GM23338 (cell line): ENCODE measurements at regions not wholly inside any gene's neighbourhood (a gene's known extent, or its start where the extent isn't known, plus 50 kb on each side); places are given as distances from the start of the nearest gene placed in this dataset.

Source experiments
- ATAC-seq: fragments of 200-7000 bp; cut with Tn5 transposase; 3 replicates; pipeline ENCODE4 v1.9.1; 2020
- DNase-seq: peaks from one replicate; pipeline ENCODE4 v3.0.0-alpha.2; 2015; ENCODE audit warnings: low spot score
- H2AFZ ChIP-seq: fragments of 200-600 bp; sonication (generic); 2 replicates; pipeline ENCODE4 v1.8.0; 2016; ENCODE audit warnings: antibody characterized with exemption, mild to moderate bottlenecking, moderate library complexity
- H3F3A ChIP-seq: fragments of 200-600 bp; sonication (generic); replicated peaks from 2 replicates; pipeline ENCODE4 v1.8.0; 2017; ENCODE audit warnings: antibody characterized with exemption, mixed run types, low read depth
- H3K27ac ChIP-seq: fragments of 200-600 bp; sonication (generic); 2 replicates; pipeline ENCODE4 v1.6.1; 2016; ENCODE audit warnings: low read depth
- H3K27me3 ChIP-seq: fragments of 200-600 bp; sonication (generic); 2 replicates; pipeline ENCODE4 v1.8.0; 2016; ENCODE audit warnings: mild to moderate bottlenecking, mixed run types, moderate library complexity; ENCODE audit not compliant: insufficient read depth
- H3K36me3 ChIP-seq: fragments of 200-600 bp; sonication (generic); 2 replicates; pipeline ENCODE4 v1.8.0; 2016; ENCODE audit warnings: mild to moderate bottlenecking; ENCODE audit not compliant: insufficient read depth
- H3K4me1 ChIP-seq: fragments of 200-600 bp; sonication (generic); 2 replicates; pipeline ENCODE4 v1.8.0; 2016; ENCODE audit warnings: mild to moderate bottlenecking, moderate library complexity; ENCODE audit not compliant: insufficient read depth
- H3K4me2 ChIP-seq: fragments of 200-600 bp; sonication (generic); 2 replicates; pipeline ENCODE4 v1.7.1; 2017; ENCODE audit warnings: mixed run types
- H3K4me3 ChIP-seq: fragments of 200-600 bp; sonication (generic); 2 replicates; pipeline ENCODE4 v1.6.1; 2016; ENCODE audit warnings: mixed run types
- H3K79me2 ChIP-seq: fragments of 200-600 bp; sonication (generic); replicated peaks from 2 replicates; pipeline ENCODE4 v1.8.0; 2017; ENCODE audit warnings: mild to moderate bottlenecking; ENCODE audit not compliant: insufficient read depth
- H3K9me2 ChIP-seq: fragments of 200-600 bp; sonication (generic); 2 replicates; pipeline ENCODE4 v1.8.0; 2017; ENCODE audit not compliant: insufficient read depth
- H4K20me1 ChIP-seq: fragments of 200-600 bp; sonication (generic); replicated peaks from 2 replicates; pipeline ENCODE4 v1.8.0; 2017; ENCODE audit warnings: mild to moderate bottlenecking; ENCODE audit not compliant: insufficient read depth
- H3K27ac Mint-ChIP-seq: 2 replicates; pipeline ENCODE4 v1.8.0; 2020; ENCODE audit warnings: inconsistent platforms, mild to moderate bottlenecking, moderate library complexity, mixed read lengths
- H3K27me3 Mint-ChIP-seq: 3 replicates; pipeline ENCODE4 v1.8.0; 2022; ENCODE audit warnings: low read depth, mild to moderate bottlenecking, moderate library complexity, mixed read lengths, inconsistent platforms; ENCODE audit not compliant: insufficient read depth, poor library complexity
- H3K36me3 Mint-ChIP-seq: 3 replicates; pipeline ENCODE4 v1.8.0; 2021; ENCODE audit warnings: low read depth, mild to moderate bottlenecking, inconsistent platforms, moderate library complexity, mixed read lengths
- H3K4me1 Mint-ChIP-seq: 3 replicates; pipeline ENCODE4 v1.8.0; 2020; ENCODE audit warnings: mild to moderate bottlenecking, inconsistent platforms, mixed read lengths
- H3K4me3 Mint-ChIP-seq: 3 replicates; pipeline ENCODE4 v1.8.0; 2021; ENCODE audit warnings: moderate library complexity, mild to moderate bottlenecking, inconsistent platforms, mixed read lengths
- H3K9me3 Mint-ChIP-seq: 3 replicates; pipeline ENCODE4 v1.8.0; 2020; ENCODE audit warnings: moderate library complexity, mild to moderate bottlenecking, inconsistent platforms, mixed read lengths
- CREB1 ChIP-seq: fragments of 250-450 bp; sonication (Bioruptor Pico); IDR thresholded peaks from 2 replicates; pipeline ENCODE4 v1.5.0; 2020; ENCODE audit warnings: low read depth, mild to moderate bottlenecking, moderate library complexity
- EZH2 ChIP-seq: fragments of 200-600 bp; sonication (generic); IDR thresholded peaks from one replicate; pipeline ENCODE4 v1.8.0; 2017; ENCODE audit warnings: antibody characterized with exemption, mild to moderate bottlenecking, low read depth; ENCODE audit not compliant: unreplicated experiment
- EZH2phosphoT487 ChIP-seq: fragments of 200-600 bp; sonication (generic); IDR thresholded peaks from one replicate; pipeline ENCODE4 v1.8.1; 2018; ENCODE audit warnings: antibody characterized with exemption; ENCODE audit not compliant: unreplicated experiment
- STAT1 ChIP-seq: IDR thresholded peaks from one replicate; pipeline ENCODE4 v1.6.1; 2016; ENCODE audit warnings: antibody characterized with exemption; ENCODE audit not compliant: unreplicated experiment
- ZNF114 ChIP-seq: fragments of 250-450 bp; sonication (Bioruptor Pico); IDR thresholded peaks from 2 replicates; pipeline ENCODE4 v1.5.0; 2020; ENCODE audit warnings: mild to moderate bottlenecking, moderate library complexity
- TF ChIP-seq, protein P1 (sequence below): fragments of 250-450 bp; sonication (Bioruptor Pico); IDR thresholded peaks from 2 replicates; pipeline ENCODE4 v1.5.0; 2020; ENCODE audit warnings: mild to moderate bottlenecking, moderate library complexity
- TF ChIP-seq, protein P2 (sequence below), 2 experiments: fragments of 200-600 bp in 1 of 2; sonication (generic) in 1 of 2; conservative IDR thresholded peaks; 2 replicates each; pipeline versions ENCODE4 v1.5.1 to v1.6.1; 2016 to 2017; ENCODE audit warnings: antibody characterized with exemption in 2 of 2, low read depth in 2 of 2, mild to moderate bottlenecking in 2 of 2, moderate library complexity in 1 of 2
- TF ChIP-seq, protein P3 (sequence below): IDR thresholded peaks from one replicate; pipeline ENCODE4 v1.6.1; 2018; ENCODE audit warnings: antibody characterized with exemption; ENCODE audit not compliant: unreplicated experiment

DNA sequence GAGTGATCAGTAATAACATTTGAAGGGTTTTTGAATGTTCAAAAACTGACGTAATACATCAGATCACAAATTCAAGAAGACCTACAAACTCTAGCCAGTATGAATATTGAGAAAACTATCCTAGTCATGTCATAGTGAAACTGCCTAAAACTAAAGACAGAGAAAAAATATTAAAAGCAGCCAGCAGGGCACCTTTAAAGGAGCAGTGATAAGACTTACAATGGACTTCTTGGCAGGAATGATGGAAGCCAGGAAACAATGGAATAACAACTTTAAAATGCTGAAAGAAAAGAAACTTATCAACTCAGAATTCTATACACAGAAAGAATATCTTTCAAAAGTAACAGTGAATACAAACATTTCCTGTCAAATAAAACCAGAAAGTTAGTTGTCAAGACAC is 78.3 kb upstream of the CTBP2 start:
- 0 out of 2 replicates have a peak, but pooled peaks cover 2% of the 10 kb centered on the region for H3K4me1 ChIP-seq
- no peak overlapping the region for H3K4me3 ChIP-seq
- no peaks in the 10 kb centered on the region for H3K27me3 ChIP-seq
- TF ChIP-seq, protein P1, sequence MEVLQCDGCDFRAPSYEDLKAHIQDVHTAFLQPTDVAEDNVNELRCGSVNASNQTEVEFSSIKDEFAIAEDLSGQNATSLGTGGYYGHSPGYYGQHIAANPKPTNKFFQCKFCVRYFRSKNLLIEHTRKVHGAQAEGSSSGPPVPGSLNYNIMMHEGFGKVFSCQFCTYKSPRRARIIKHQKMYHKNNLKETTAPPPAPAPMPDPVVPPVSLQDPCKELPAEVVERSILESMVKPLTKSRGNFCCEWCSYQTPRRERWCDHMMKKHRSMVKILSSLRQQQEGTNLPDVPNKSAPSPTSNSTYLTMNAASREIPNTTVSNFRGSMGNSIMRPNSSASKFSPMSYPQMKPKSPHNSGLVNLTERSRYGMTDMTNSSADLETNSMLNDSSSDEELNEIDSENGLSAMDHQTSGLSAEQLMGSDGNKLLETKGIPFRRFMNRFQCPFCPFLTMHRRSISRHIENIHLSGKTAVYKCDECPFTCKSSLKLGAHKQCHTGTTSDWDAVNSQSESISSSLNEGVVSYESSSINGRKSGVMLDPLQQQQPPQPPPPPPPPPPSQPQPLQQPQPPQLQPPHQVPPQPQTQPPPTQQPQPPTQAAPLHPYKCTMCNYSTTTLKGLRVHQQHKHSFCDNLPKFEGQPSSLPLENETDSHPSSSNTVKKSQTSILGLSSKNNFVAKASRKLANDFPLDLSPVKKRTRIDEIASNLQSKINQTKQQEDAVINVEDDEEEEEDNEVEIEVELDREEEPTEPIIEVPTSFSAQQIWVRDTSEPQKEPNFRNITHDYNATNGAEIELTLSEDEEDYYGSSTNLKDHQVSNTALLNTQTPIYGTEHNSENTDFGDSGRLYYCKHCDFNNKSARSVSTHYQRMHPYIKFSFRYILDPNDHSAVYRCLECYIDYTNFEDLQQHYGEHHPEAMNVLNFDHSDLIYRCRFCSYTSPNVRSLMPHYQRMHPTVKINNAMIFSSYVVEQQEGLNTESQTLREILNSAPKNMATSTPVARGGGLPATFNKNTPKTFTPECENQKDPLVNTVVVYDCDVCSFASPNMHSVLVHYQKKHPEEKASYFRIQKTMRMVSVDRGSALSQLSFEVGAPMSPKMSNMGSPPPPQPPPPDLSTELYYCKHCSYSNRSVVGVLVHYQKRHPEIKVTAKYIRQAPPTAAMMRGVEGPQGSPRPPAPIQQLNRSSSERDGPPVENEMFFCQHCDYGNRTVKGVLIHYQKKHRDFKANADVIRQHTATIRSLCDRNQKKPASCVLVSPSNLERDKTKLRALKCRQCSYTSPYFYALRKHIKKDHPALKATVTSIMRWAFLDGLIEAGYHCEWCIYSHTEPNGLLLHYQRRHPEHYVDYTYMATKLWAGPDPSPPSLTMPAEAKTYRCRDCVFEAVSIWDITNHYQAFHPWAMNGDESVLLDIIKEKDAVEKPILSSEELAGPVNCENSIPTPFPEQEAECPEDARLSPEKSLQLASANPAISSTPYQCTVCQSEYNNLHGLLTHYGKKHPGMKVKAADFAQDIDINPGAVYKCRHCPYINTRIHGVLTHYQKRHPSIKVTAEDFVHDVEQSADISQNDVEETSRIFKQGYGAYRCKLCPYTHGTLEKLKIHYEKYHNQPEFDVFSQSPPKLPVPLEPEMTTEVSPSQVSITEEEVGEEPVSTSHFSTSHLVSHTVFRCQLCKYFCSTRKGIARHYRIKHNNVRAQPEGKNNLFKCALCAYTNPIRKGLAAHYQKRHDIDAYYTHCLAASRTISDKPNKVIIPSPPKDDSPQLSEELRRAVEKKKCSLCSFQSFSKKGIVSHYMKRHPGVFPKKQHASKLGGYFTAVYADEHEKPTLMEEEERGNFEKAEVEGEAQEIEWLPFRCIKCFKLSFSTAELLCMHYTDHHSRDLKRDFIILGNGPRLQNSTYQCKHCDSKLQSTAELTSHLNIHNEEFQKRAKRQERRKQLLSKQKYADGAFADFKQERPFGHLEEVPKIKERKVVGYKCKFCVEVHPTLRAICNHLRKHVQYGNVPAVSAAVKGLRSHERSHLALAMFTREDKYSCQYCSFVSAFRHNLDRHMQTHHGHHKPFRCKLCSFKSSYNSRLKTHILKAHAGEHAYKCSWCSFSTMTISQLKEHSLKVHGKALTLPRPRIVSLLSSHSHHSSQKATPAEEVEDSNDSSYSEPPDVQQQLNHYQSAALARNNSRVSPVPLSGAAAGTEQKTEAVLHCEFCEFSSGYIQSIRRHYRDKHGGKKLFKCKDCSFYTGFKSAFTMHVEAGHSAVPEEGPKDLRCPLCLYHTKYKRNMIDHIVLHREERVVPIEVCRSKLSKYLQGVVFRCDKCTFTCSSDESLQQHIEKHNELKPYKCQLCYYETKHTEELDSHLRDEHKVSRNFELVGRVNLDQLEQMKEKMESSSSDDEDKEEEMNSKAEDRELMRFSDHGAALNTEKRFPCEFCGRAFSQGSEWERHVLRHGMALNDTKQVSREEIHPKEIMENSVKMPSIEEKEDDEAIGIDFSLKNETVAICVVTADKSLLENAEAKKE (CRISPR knock-in tag): no peak
- TF ChIP-seq, protein P2, sequence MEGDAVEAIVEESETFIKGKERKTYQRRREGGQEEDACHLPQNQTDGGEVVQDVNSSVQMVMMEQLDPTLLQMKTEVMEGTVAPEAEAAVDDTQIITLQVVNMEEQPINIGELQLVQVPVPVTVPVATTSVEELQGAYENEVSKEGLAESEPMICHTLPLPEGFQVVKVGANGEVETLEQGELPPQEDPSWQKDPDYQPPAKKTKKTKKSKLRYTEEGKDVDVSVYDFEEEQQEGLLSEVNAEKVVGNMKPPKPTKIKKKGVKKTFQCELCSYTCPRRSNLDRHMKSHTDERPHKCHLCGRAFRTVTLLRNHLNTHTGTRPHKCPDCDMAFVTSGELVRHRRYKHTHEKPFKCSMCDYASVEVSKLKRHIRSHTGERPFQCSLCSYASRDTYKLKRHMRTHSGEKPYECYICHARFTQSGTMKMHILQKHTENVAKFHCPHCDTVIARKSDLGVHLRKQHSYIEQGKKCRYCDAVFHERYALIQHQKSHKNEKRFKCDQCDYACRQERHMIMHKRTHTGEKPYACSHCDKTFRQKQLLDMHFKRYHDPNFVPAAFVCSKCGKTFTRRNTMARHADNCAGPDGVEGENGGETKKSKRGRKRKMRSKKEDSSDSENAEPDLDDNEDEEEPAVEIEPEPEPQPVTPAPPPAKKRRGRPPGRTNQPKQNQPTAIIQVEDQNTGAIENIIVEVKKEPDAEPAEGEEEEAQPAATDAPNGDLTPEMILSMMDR (conservative IDR thresholded peaks at IDR 0.05; ENCODE audit: low read depth in 2 of 2): no peak
- TF ChIP-seq, protein P3, sequence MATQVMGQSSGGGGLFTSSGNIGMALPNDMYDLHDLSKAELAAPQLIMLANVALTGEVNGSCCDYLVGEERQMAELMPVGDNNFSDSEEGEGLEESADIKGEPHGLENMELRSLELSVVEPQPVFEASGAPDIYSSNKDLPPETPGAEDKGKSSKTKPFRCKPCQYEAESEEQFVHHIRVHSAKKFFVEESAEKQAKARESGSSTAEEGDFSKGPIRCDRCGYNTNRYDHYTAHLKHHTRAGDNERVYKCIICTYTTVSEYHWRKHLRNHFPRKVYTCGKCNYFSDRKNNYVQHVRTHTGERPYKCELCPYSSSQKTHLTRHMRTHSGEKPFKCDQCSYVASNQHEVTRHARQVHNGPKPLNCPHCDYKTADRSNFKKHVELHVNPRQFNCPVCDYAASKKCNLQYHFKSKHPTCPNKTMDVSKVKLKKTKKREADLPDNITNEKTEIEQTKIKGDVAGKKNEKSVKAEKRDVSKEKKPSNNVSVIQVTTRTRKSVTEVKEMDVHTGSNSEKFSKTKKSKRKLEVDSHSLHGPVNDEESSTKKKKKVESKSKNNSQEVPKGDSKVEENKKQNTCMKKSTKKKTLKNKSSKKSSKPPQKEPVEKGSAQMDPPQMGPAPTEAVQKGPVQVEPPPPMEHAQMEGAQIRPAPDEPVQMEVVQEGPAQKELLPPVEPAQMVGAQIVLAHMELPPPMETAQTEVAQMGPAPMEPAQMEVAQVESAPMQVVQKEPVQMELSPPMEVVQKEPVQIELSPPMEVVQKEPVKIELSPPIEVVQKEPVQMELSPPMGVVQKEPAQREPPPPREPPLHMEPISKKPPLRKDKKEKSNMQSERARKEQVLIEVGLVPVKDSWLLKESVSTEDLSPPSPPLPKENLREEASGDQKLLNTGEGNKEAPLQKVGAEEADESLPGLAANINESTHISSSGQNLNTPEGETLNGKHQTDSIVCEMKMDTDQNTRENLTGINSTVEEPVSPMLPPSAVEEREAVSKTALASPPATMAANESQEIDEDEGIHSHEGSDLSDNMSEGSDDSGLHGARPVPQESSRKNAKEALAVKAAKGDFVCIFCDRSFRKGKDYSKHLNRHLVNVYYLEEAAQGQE: no peak
- no peak for TF ChIP-seq STAT1
- TF ChIP-seq EZH2: no peak
- no peak for TF ChIP-seq ZNF114 (CRISPR knock-in tag)
- no peak for TF ChIP-seq EZH2phosphoT487
- no peak for TF ChIP-seq CREB1 (CRISPR knock-in tag)
- H3K9me2 ChIP-seq: no peaks in the 10 kb centered on the region
- peaks cover 26% of the 10 kb centered on the region for H3K9me3 Mint-ChIP-seq
- H3K4me1 Mint-ChIP-seq: peaks cover under 1% of the 10 kb centered on the region; the same call in 2 of the 3 replicates
- no peak overlapping the region for H3K4me2 ChIP-seq
- H3K4me3 Mint-ChIP-seq: no peak overlapping the region
- DNase-seq: peak; percentile 22
- no peaks in the 10 kb centered on the region for H3K27me3 Mint-ChIP-seq
- no peaks in the 10 kb centered on the region for H3K79me2 ChIP-seq
- no peaks in the 10 kb centered on the region for H3F3A ChIP-seq
- H3K36me3 ChIP-seq: 0 out of 2 replicates have a peak, but pooled peaks cover 8% of the 10 kb centered on the region
- H3K27ac ChIP-seq: no peak overlapping the region
- H2AFZ ChIP-seq: no peak overlapping the region
- H4K20me1 ChIP-seq: no peaks in the 10 kb centered on the region
- peaks cover 14% of the 10 kb centered on the region for H3K36me3 Mint-ChIP-seq
- no peak for ATAC-seq
- H3K27ac Mint-ChIP-seq: no peak overlapping the region
